Large intestine (tissue), 3 donors: ENCODE measurements at regions not wholly inside any gene's neighbourhood (a gene's known extent, or its start where the extent isn't known, plus 50 kb on each side); places are given as distances from the start of the nearest gene placed in this dataset.
"Not testable (repeated sequence)": the region's sequence is repeated elsewhere in the genome, so short reads cannot be mapped to it uniquely, and the experiment has no call there.

ENCODE experiments used
- DNase-seq, 2 donors: peaks; one replicate each; pipeline versions ENCODE4 v3.0.0 to v3.0.0-alpha.2; 2013
- H3K27ac ChIP-seq: one replicate; pipeline ENCODE4 v1.5.1; 2013; ENCODE audit warnings: low read length
- H3K27me3 ChIP-seq: 2 replicates; pipeline ENCODE4 v1.6.1; 2013; ENCODE audit warnings: low read length; ENCODE audit not compliant: control insufficient read depth, insufficient read depth
- H3K36me3 ChIP-seq: 2 replicates; pipeline ENCODE4 v1.6.1; 2013; ENCODE audit warnings: low read length; ENCODE audit not compliant: control insufficient read depth, insufficient read depth
- H3K4me1 ChIP-seq: one replicate; pipeline ENCODE4 v1.6.1; 2013; ENCODE audit warnings: low read length; ENCODE audit not compliant: control insufficient read depth, insufficient read depth
- H3K4me3 ChIP-seq: one replicate; pipeline ENCODE4 v1.5.1; 2013; ENCODE audit warnings: low read length
- H3K9me3 ChIP-seq: one replicate; pipeline ENCODE4 v1.6.1; 2013; ENCODE audit warnings: mild to moderate bottlenecking, low read depth, low read length, moderate library complexity; ENCODE audit not compliant: control insufficient read depth
- WGBS: methylation state at CpG from one replicate; pipeline ENCODE4 v1.1.5; 2013; ENCODE audit warnings: low lambda C conversion rate; ENCODE audit not compliant: insufficient coverage; 5-methylcytosine and 5-hydroxymethylcytosine counted together

- H3K36me3 ChIP-seq: no peaks in the 10 kb centered on the region
- DNase-seq: no peak
- no peaks in the 10 kb centered on the region for H3K4me1 ChIP-seq
- no CpG with 5 or more reads among the region's 1 CpG for WGBS
- H3K4me3 ChIP-seq: no peak overlapping the region
- no peak overlapping the region for H3K27ac ChIP-seq
- no peaks in the 10 kb centered on the region for H3K27me3 ChIP-seq
- H3K9me3 ChIP-seq: no peaks in the 10 kb centered on the region
These were observed 88.4 kb upstream of the TBC1D5 start for GRCh38 chr3:17830788-17831187.

GRCh38 chr3:17828388-17828787, 86.0 kb upstream of the TBC1D5 start:
- Histone ChIP-seq H3K27ac (no peak overlapping the region), H3K9me3 (no peaks in the 10 kb centered on the region), H3K36me3 (no peaks in the 10 kb centered on the region), H3K27me3 (no peaks in the 10 kb centered on the region), H3K4me3 (no peak overlapping the region), H3K4me1 (no peaks in the 10 kb centered on the region)
- DNase-seq: no peak
- 90% methylated on average over 1 of the region's 3 CpGs for WGBS

GRCh38 chr3:17825298-17825697, 82.9 kb upstream of the TBC1D5 start:
- DNase-seq: no peak
- Histone ChIP-seq H3K9me3 (no peaks in the 10 kb centered on the region), H3K4me1 (no peaks in the 10 kb centered on the region), H3K36me3 (no peaks in the 10 kb centered on the region), H3K27me3 (no peaks in the 10 kb centered on the region), H3K27ac (no peak overlapping the region), H3K4me3 (no peak overlapping the region)
- 80% methylated on average over 1 of the region's 3 CpGs for WGBS

GRCh38 chr3:17823816-17824215, 81.4 kb upstream of the TBC1D5 start:
- Histone ChIP-seq H3K27ac (no peak overlapping the region), H3K9me3 (no peaks in the 10 kb centered on the region), H3K4me1 (no peaks in the 10 kb centered on the region), H3K4me3 (no peak overlapping the region), H3K27me3 (no peaks in the 10 kb centered on the region), H3K36me3 (no peaks in the 10 kb centered on the region)
- no peak for DNase-seq

- DNase-seq: peak in 1 of 2 donors; percentile 61
- Histone ChIP-seq H3K27ac (no peak overlapping the region), H3K9me3 (peaks cover 4% of the 10 kb centered on the region), H3K27me3 (no peaks in the 10 kb centered on the region), H3K4me1 (no peaks in the 10 kb centered on the region), H3K4me3 (no peak overlapping the region), H3K36me3 (no peaks in the 10 kb centered on the region)
- 20% methylated on average over 1 of the region's 4 CpGs for WGBS
These were observed 80.6 kb upstream of the TBC1D5 start for GRCh38 chr3:17823036-17823435.

- Histone ChIP-seq H3K36me3 (no peaks in the 10 kb centered on the region), H3K4me3 (no peak overlapping the region), H3K4me1 (no peaks in the 10 kb centered on the region), H3K27me3 (no peaks in the 10 kb centered on the region), H3K9me3 (peaks cover 11% of the 10 kb centered on the region), H3K27ac (no peak overlapping the region)
- WGBS: 50% methylated on average over 2 of the region's 2 CpGs
- DNase-seq: no peak
These were observed 78.3 kb upstream of the TBC1D5 start for GRCh38 chr3:17820704-17821103.

GRCh38 chr3:17820275-17820674, 77.8 kb upstream of the TBC1D5 start:
- no peaks in the 10 kb centered on the region for H3K36me3 ChIP-seq
- H3K4me1 ChIP-seq: no peaks in the 10 kb centered on the region
- DNase-seq: no peak
- no peak overlapping the region for H3K27ac ChIP-seq
- no peaks in the 10 kb centered on the region for H3K27me3 ChIP-seq
- H3K4me3 ChIP-seq: no peak overlapping the region
- H3K9me3 ChIP-seq: peaks cover 11% of the 10 kb centered on the region

- H3K36me3 ChIP-seq, H3K4me3 ChIP-seq, H3K4me1 ChIP-seq, DNase-seq, H3K27me3 ChIP-seq, H3K27ac ChIP-seq: not testable (repeated sequence)
- peaks cover 11% of the 10 kb centered on the region for H3K9me3 ChIP-seq
- WGBS: no CpG with 5 or more reads among the region's 20 CpGs
These were observed 75.5 kb upstream of the TBC1D5 start for GRCh38 chr3:17817973-17818372.

DNA sequence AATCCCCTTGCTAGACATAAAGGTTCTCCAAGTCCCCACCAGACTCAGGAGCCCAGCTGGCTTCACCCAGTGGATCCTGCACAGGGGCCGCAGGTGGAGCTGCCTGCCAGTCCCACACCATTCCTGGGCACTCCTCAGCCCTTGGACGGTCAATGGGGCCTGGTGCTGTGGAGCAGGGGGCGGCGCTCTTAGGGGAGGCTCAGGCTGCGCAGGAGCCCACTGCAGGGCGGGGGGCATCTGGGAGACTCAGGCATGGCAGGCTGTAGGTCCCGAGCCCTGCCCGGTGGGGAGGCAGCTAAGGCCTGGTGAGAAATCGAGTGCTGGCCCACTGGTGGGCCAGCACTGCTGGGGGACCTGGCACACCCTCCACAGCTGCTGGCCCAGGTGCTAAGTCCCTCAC, 75.1 kb upstream of the TBC1D5 start:
- no peaks in the 10 kb centered on the region for H3K27me3 ChIP-seq
- no CpG with 5 or more reads among the region's 9 CpGs for WGBS
- H3K36me3 ChIP-seq: no peaks in the 10 kb centered on the region

GRCh38 chr3:17816839-17817238, 74.4 kb upstream of the TBC1D5 start:
- peaks cover 11% of the 10 kb centered on the region for H3K9me3 ChIP-seq
- H3K4me1 ChIP-seq, H3K27me3 ChIP-seq, H3K27ac ChIP-seq, H3K36me3 ChIP-seq, DNase-seq, H3K4me3 ChIP-seq: not testable (repeated sequence)
- no CpG with 5 or more reads among the region's 3 CpGs for whole genome bisulfite sequencing

More for the DNA sequence above, 75.1 kb upstream of the TBC1D5 start:
- no peak overlapping the region for H3K27ac ChIP-seq
- peaks cover 11% of the 10 kb centered on the region for H3K9me3 ChIP-seq
- no peak for DNase-seq
- no peaks in the 10 kb centered on the region for H3K4me1 ChIP-seq
- no peak overlapping the region for H3K4me3 ChIP-seq

DNA sequence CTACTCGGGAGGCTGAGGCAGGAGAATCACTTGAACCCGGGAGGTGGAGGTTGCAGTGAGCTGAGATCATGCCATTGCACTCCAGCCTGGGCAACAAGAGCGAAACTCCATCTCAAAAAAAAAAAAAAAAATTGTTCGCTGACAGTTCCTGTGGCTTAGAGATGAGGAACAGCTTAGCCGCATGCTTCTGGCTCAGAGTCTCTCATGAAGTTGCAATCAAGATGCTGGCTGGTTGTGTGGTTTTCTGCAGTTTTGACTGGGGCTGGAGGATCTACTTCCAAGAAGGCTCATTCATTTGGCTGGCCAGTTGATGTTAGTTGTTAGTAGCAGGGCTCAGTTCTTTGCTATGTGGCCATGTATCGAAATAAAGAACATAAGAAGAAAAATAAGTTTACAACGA, 69.9 kb upstream of the TBC1D5 start:
- H3K4me1 ChIP-seq, H3K27ac ChIP-seq, H3K27me3 ChIP-seq, H3K4me3 ChIP-seq, DNase-seq, H3K9me3 ChIP-seq, H3K36me3 ChIP-seq: not testable (repeated sequence)
- WGBS: 100% methylated on average over 2 of the region's 7 CpGs
